Liver (tissue), 8 donors: ENCODE measurements at regions not wholly inside any gene's neighbourhood (a gene's known extent, or its start where the extent isn't known, plus 50 kb on each side); places are given as distances from the start of the nearest gene placed in this dataset.

ENCODE experiments used
- DNase-seq: peaks from one replicate; pipeline ENCODE4 v3.0.0-alpha.2; 2017; ENCODE audit warnings: low spot score
- H3K27ac ChIP-seq, 2 donors: one replicate each; pipeline ENCODE4 v1.7.0; 2013; ENCODE audit warnings: inconsistent platforms in 2 of 2, low read length in 2 of 2, control low read depth in 1 of 2, low read depth in 1 of 2, mild to moderate bottlenecking in 1 of 2
- H3K27me3 ChIP-seq, 4 donors: one replicate each; pipeline versions ENCODE4 v1.6.1 to v1.7.0; 2013; ENCODE audit warnings: low read length in 3 of 4, inconsistent platforms in 1 of 4, mild to moderate bottlenecking in 1 of 4, moderate library complexity in 1 of 4; ENCODE audit not compliant: control insufficient read depth in 4 of 4, insufficient read depth in 4 of 4
- H3K36me3 ChIP-seq, 4 donors: one replicate each; pipeline versions ENCODE4 v1.6.1 to v1.7.0; 2013; ENCODE audit warnings: low read length in 3 of 4, mild to moderate bottlenecking in 3 of 4, low read depth in 1 of 4, moderate library complexity in 1 of 4; ENCODE audit not compliant: control insufficient read depth in 4 of 4, insufficient read depth in 3 of 4
- H3K4me1 ChIP-seq, 4 donors: one replicate each; pipeline versions ENCODE4 v1.6.1 to v1.7.0; 2013; ENCODE audit warnings: low read length in 3 of 4, mild to moderate bottlenecking in 3 of 4, moderate library complexity in 1 of 4; ENCODE audit not compliant: control insufficient read depth in 4 of 4, insufficient read depth in 4 of 4
- H3K4me3 ChIP-seq, 3 donors: one replicate each; pipeline versions ENCODE4 v1.6.1 to v1.7.0; 2013; ENCODE audit warnings: low read length in 3 of 3, control low read depth in 1 of 3, low read depth in 1 of 3, mild to moderate bottlenecking in 1 of 3
- H3K9ac ChIP-seq, 2 donors: one replicate each; pipeline ENCODE4 v1.7.0; 2013; ENCODE audit warnings: low read length in 2 of 2, mild to moderate bottlenecking in 2 of 2, moderate library complexity in 2 of 2, control low read depth in 1 of 2, low read depth in 1 of 2
- H3K9me3 ChIP-seq, 4 donors: one replicate each; pipeline versions ENCODE4 v1.6.1 to v1.7.0; 2013; ENCODE audit warnings: low read length in 3 of 4; ENCODE audit not compliant: control insufficient read depth in 4 of 4
- EGR1 ChIP-seq, 2 donors: IDR thresholded peaks; 2 replicates each; pipeline ENCODE4 v1.6.1; 2016 to 2018; ENCODE audit warnings: antibody characterized with exemption in 2 of 2, low read depth in 2 of 2
- FOXA1 ChIP-seq: IDR thresholded peaks from 2 replicates; pipeline ENCODE4 v1.6.1; 2016; ENCODE audit warnings: antibody characterized with exemption
- GABPA ChIP-seq, 2 donors: IDR thresholded peaks in 1 of 2; conservative IDR thresholded peaks in 1 of 2; 2 replicates each; pipeline ENCODE4 v1.6.1; 2016; ENCODE audit warnings: antibody characterized with exemption in 2 of 2, mild to moderate bottlenecking in 1 of 2, moderate library complexity in 1 of 2
- HNF4A ChIP-seq, 2 donors: conservative IDR thresholded peaks; 2 replicates each; pipeline ENCODE4 v1.6.1; 2016; ENCODE audit warnings: antibody characterized with exemption in 2 of 2, mild to moderate bottlenecking in 2 of 2
- HNF4G ChIP-seq: IDR thresholded peaks from 2 replicates; pipeline ENCODE4 v1.6.1; 2016; ENCODE audit warnings: antibody characterized with exemption
- JUND ChIP-seq, 2 donors: IDR thresholded peaks; 2 replicates each; pipeline ENCODE4 v1.6.1; 2016; ENCODE audit warnings: antibody characterized with exemption in 2 of 2
- NR2F2 ChIP-seq: IDR thresholded peaks from 2 replicates; pipeline ENCODE4 v1.6.1; 2016; ENCODE audit warnings: antibody characterized with exemption
- RAD21 ChIP-seq, 2 donors: IDR thresholded peaks; 2 replicates each; pipeline ENCODE4 v1.6.1; 2016; ENCODE audit warnings: antibody characterized with exemption in 2 of 2, mild to moderate bottlenecking in 2 of 2
- RXRA ChIP-seq, 2 donors: IDR thresholded peaks; 2 replicates each; pipeline ENCODE4 v1.6.1; 2017 to 2018; ENCODE audit warnings: antibody characterized with exemption in 2 of 2, mild to moderate bottlenecking in 1 of 2
- SP1 ChIP-seq: IDR thresholded peaks from 2 replicates; pipeline ENCODE4 v1.6.1; 2018; ENCODE audit warnings: antibody characterized with exemption, mild to moderate bottlenecking
- TAF1 ChIP-seq: conservative IDR thresholded peaks from 2 replicates; pipeline ENCODE4 v1.6.1; 2016; ENCODE audit warnings: antibody characterized with exemption, mild to moderate bottlenecking
- YY1 ChIP-seq: IDR thresholded peaks from 2 replicates; pipeline ENCODE4 v1.6.1; 2016; ENCODE audit warnings: antibody characterized with exemption, mild to moderate bottlenecking
- WGBS: extraction: QIAGEN DNeasy Blood & Tissue Kit; methylation state at CpG from one replicate; pipeline ENCODE4 v1.1.7; 2013; 5-methylcytosine and 5-hydroxymethylcytosine counted together
- TF ChIP-seq, protein P1 (sequence below): fragments of 150-350 bp; IDR thresholded peaks from 2 replicates; pipeline ENCODE4 v1.5.1; 2017; ENCODE audit warnings: improper control_type of control experiment, low read depth, low read length; ENCODE audit not compliant: missing input control
- TF ChIP-seq, protein P2 (sequence below): IDR thresholded peaks from 2 replicates; pipeline ENCODE4 v1.6.1; 2016; ENCODE audit warnings: antibody characterized with exemption
- TF ChIP-seq, protein P3 (sequence below): IDR thresholded peaks from 2 replicates; pipeline ENCODE4 v1.6.1; 2016; ENCODE audit warnings: antibody characterized with exemption
- TF ChIP-seq, protein P4 (sequence below): IDR thresholded peaks from 2 replicates; pipeline ENCODE4 v1.6.1; 2016; ENCODE audit warnings: antibody characterized with exemption
- TF ChIP-seq, protein P5 (sequence below): IDR thresholded peaks from 2 replicates; pipeline ENCODE4 v1.6.1; 2016; ENCODE audit warnings: antibody characterized with exemption, mild to moderate bottlenecking
- donor health status: healthy.
- donor health status: healthy.
- donor health status: healthy.
- donor health status: healthy.
- donor health status: healthy.

DNA sequence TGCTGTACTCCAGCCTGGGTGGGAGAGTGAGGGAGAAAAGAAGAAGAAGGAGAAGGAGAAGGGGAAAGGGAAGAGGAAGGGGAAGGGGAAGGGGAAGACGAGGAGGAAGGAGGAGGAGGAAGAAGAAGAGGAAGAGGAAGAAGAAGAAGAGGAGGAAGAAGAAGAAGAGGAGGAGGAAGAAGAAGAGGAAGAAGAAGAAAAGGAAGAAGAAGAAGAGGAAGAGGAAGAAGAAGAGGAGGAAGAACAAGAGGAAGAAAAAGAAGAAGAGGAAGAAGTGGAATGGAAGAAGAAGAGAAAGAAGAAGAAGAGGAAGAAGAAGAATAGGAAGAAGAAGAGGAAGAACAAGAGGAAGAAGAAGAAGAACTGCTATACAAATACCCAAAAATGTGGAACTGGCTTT, 507.4 kb upstream of the TMPO start:
- no peak for DNase-seq
- Histone ChIP-seq H3K9ac (no peak overlapping the region), H3K27me3 (no peaks in the 10 kb centered on the region), H3K9me3 (peaks cover 0 to 1% (median 0%) of the 10 kb centered on the region in 4 donors), H3K36me3 (no peaks in the 10 kb centered on the region), H3K4me3 (no peak overlapping the region), H3K27ac (no peak overlapping the region), H3K4me1 (no peaks in the 10 kb centered on the region)
- TF ChIP-seq, protein P1, sequence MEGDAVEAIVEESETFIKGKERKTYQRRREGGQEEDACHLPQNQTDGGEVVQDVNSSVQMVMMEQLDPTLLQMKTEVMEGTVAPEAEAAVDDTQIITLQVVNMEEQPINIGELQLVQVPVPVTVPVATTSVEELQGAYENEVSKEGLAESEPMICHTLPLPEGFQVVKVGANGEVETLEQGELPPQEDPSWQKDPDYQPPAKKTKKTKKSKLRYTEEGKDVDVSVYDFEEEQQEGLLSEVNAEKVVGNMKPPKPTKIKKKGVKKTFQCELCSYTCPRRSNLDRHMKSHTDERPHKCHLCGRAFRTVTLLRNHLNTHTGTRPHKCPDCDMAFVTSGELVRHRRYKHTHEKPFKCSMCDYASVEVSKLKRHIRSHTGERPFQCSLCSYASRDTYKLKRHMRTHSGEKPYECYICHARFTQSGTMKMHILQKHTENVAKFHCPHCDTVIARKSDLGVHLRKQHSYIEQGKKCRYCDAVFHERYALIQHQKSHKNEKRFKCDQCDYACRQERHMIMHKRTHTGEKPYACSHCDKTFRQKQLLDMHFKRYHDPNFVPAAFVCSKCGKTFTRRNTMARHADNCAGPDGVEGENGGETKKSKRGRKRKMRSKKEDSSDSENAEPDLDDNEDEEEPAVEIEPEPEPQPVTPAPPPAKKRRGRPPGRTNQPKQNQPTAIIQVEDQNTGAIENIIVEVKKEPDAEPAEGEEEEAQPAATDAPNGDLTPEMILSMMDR = no peak
- TF ChIP-seq FOXA1 (no peak), HNF4G (no peak), TAF1 (no peak), HNF4A (conservative IDR thresholded peaks at IDR 0.05) (no peak), RXRA (IDR thresholded peaks at IDR 0.05) (no peak), SP1 (no peak), EGR1 (IDR thresholded peaks at IDR 0.05; ENCODE audit: low read depth in 2 of 2) (no peak), NR2F2 (no peak), YY1 (no peak), JUND (IDR thresholded peaks at IDR 0.05) (no peak), GABPA (IDR thresholded peaks at IDR 0.05 in 1 of 2, conservative IDR thresholded peaks at IDR 0.05 in 1 of 2) (no peak), RAD21 (IDR thresholded peaks at IDR 0.05) (no peak)
- TF ChIP-seq, protein P2, sequence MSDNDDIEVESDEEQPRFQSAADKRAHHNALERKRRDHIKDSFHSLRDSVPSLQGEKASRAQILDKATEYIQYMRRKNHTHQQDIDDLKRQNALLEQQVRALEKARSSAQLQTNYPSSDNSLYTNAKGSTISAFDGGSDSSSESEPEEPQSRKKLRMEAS = no peak
- TF ChIP-seq, protein P3, sequence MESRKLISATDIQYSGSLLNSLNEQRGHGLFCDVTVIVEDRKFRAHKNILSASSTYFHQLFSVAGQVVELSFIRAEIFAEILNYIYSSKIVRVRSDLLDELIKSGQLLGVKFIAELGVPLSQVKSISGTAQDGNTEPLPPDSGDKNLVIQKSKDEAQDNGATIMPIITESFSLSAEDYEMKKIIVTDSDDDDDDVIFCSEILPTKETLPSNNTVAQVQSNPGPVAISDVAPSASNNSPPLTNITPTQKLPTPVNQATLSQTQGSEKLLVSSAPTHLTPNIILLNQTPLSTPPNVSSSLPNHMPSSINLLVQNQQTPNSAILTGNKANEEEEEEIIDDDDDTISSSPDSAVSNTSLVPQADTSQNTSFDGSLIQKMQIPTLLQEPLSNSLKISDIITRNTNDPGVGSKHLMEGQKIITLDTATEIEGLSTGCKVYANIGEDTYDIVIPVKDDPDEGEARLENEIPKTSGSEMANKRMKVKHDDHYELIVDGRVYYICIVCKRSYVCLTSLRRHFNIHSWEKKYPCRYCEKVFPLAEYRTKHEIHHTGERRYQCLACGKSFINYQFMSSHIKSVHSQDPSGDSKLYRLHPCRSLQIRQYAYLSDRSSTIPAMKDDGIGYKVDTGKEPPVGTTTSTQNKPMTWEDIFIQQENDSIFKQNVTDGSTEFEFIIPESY = no peak
- TF ChIP-seq, protein P4, sequence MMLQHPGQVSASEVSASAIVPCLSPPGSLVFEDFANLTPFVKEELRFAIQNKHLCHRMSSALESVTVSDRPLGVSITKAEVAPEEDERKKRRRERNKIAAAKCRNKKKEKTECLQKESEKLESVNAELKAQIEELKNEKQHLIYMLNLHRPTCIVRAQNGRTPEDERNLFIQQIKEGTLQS = no peak
- TF ChIP-seq, protein P5, sequence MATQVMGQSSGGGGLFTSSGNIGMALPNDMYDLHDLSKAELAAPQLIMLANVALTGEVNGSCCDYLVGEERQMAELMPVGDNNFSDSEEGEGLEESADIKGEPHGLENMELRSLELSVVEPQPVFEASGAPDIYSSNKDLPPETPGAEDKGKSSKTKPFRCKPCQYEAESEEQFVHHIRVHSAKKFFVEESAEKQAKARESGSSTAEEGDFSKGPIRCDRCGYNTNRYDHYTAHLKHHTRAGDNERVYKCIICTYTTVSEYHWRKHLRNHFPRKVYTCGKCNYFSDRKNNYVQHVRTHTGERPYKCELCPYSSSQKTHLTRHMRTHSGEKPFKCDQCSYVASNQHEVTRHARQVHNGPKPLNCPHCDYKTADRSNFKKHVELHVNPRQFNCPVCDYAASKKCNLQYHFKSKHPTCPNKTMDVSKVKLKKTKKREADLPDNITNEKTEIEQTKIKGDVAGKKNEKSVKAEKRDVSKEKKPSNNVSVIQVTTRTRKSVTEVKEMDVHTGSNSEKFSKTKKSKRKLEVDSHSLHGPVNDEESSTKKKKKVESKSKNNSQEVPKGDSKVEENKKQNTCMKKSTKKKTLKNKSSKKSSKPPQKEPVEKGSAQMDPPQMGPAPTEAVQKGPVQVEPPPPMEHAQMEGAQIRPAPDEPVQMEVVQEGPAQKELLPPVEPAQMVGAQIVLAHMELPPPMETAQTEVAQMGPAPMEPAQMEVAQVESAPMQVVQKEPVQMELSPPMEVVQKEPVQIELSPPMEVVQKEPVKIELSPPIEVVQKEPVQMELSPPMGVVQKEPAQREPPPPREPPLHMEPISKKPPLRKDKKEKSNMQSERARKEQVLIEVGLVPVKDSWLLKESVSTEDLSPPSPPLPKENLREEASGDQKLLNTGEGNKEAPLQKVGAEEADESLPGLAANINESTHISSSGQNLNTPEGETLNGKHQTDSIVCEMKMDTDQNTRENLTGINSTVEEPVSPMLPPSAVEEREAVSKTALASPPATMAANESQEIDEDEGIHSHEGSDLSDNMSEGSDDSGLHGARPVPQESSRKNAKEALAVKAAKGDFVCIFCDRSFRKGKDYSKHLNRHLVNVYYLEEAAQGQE = no peak
- 64% methylated on average over 1 of the region's 1 CpG for WGBS
